Vagina (tissue), 2 donors: ENCODE measurements at regions not wholly inside any gene's neighbourhood (a gene's known extent, or its start where the extent isn't known, plus 50 kb on each side); places are given as distances from the start of the nearest gene placed in this dataset.

Experiments used
- POLR2A ChIP-seq, 2 donors: fragments of 450-650 bp; IDR thresholded peaks; one replicate each; pipeline ENCODE4 v1.6.1; 2017; ENCODE audit warnings: antibody characterized with exemption in 2 of 2, mild to moderate bottlenecking in 2 of 2, moderate library complexity in 2 of 2
- TF ChIP-seq, protein P1 (sequence below), 3 experiments: fragments of 450-650 bp in 2 of 3; fragments of 200-600 bp in 1 of 3; sonication (generic) in 1 of 3; IDR thresholded peaks; one replicate each; pipeline ENCODE4 v1.5.1; 2017 to 2019; ENCODE audit warnings: antibody characterized with exemption in 3 of 3, mild to moderate bottlenecking in 2 of 3, moderate library complexity in 2 of 3

DNA sequence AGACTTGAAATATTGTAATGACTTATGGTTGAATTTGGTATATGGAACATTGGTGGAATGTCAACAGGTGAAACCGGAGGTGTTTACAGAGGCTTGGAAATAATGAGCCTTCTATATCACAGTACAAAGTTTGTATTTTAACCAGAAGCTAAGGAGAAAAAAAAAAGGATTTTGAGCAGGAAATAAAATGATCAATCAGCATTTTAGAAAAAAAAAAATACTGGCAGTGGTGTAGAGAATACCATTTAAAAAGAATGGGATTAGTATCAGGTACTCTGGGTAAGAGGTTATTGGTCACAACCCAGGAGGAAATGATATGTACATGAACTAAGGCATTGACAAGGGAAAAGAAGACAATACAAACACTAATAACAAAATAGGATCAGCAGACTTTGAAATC, 587.1 kb upstream of the HTR2C start:
- TF ChIP-seq, protein P1, sequence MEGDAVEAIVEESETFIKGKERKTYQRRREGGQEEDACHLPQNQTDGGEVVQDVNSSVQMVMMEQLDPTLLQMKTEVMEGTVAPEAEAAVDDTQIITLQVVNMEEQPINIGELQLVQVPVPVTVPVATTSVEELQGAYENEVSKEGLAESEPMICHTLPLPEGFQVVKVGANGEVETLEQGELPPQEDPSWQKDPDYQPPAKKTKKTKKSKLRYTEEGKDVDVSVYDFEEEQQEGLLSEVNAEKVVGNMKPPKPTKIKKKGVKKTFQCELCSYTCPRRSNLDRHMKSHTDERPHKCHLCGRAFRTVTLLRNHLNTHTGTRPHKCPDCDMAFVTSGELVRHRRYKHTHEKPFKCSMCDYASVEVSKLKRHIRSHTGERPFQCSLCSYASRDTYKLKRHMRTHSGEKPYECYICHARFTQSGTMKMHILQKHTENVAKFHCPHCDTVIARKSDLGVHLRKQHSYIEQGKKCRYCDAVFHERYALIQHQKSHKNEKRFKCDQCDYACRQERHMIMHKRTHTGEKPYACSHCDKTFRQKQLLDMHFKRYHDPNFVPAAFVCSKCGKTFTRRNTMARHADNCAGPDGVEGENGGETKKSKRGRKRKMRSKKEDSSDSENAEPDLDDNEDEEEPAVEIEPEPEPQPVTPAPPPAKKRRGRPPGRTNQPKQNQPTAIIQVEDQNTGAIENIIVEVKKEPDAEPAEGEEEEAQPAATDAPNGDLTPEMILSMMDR (IDR thresholded peaks at IDR 0.05) = no peak
- no peak for TF ChIP-seq POLR2A (IDR thresholded peaks at IDR 0.05)
